COLO829 (cell line): ENCODE measurements at regions not wholly inside any gene's neighbourhood (a gene's known extent, or its start where the extent isn't known, plus 50 kb on each side); places are given as distances from the start of the nearest gene placed in this dataset.
A peak's percentile ranks its signal among the peaks of the same experiment; 100 is the strongest.

ENCODE experiments used
- DNase-seq: peaks from one replicate; pipeline ENCODE4 v3.0.0; 2012; ENCODE audit warnings: low spot score

DNA sequence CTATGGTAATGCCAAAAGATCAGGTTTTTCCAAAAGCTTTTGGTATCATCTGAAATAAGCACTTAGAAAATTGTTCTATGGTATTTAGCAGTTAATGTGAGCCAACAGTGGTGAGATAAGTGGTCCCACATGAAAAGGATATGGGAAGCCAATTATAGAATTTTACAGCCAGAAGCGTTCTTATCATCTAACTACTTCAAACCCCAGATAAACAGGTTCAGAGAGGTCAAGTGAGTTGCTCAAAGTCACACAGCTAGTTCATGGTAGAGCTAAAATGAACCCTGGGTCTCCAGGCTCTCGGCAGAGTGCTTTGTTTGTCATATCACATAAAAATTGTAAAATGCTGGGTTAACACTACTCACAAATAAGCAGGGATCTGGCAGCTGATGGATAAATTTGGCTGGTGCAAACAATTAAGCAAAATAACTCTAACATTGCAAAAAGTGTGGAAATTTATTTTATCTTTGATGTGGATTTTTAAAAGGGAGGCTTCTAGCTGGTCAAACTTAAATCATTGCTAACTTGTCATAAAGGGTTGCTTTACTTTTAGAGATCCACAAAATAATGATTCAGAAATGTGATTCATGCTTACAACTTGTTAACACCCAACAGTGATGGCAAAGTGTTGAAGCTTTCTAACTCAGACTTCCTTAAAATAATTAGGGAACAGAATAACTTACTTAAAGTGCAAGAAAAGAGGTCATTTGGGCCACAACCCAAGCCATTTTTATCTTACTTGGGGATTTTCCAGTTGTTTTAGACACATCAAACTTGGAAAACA is 202.8 kb upstream of the TBC1D5 start:
- no peak for DNase-seq

DNA sequence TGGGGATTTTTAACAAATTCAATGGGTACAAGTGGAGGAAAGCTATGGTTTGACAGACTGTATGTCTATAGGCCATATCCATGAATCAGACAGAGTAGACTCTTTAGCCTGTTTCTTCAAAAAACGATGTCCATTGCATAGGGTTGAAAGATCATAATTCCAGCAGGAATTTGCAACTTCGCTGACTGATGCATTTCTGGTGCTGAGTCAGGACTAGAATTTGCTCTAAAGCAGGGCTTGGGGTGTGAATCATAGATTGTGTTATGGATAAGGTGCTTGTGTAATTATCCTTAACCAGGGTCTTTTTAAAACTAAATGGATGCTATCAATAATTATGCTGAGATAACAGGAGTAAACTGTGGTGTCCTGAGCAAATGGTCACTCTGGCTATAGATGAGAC is 200.4 kb upstream of the TBC1D5 start:
- DNase-seq = no peak

DNA sequence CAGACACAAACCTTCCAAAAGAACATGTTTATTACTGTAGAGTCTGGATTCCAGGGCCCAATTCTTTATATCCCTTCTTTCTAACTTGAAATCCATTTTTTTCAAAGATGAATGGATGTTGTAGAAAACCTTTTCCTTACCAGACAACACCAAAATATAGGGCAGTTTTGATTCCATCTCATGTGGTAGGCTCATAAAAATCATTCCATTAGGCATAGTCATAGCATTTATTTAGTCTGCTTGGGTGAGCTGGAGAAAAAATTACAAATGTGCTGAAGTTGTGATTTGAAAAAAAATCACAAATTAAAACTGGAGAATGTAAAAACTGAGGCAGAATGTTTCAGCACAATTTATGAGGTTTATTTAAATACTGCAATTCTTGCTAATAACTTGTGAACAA is 199.3 kb upstream of the TBC1D5 start:
- no peak for DNase-seq

DNA sequence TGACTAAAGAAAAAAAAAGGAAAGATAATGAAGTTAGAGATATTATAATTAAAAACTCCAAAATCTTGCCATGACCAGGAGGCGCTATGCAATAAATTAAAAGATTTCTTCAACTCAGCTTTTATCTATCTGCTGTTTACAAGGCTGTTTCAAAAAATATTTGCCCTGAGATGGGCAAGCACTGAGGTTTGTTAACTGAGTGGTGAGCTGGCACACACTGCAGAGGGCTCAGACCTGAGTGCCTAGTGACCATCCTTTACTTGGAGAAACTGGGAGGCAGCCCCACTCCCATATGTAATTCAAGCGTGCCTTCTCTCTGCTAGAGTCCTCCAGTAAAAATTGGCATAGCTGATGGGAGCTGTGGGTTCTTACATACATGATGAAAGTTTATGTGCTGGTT is 198.7 kb upstream of the TBC1D5 start:
- DNase-seq = no peak

DNA sequence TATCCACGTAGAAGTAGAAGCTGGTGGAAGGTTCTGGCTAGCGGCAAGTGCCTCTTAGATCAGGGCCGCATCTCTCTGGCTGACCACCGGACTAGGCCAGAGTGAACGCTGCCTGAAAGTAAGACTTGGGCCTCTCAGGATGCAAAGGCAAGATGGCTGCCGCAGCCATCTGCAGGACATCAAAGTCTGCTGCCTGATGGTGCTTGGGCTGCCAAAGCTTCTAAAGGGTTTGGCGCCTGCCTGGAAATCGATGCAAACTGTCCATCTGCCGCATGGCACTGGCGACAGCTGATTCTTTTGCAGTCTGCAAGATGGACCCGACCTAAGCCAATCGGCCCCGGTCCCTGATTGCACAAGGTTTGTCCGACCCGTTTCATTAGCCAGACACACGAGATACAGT is 196.7 kb upstream of the TBC1D5 start:
- no peak for DNase-seq

DNA sequence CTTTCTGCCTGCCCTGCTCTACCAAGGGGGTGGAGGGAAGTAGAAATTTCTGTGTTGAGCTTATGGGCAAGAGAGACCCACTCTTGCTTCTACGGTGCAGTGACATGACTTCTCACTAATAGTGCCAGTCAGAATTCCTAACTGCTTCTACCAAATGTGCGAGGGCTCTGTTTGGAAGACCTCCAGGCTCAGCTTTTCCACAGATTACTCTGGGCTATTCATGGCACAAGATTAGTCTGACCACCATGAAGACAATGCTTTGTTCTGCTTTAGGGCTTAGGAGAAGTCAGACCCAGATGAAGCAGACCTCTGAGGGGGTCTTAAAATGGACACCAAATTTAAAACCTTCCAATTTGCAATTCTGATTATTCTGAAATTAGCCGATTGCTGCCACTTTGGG is 195.9 kb upstream of the TBC1D5 start:
- no peak for DNase-seq

DNA sequence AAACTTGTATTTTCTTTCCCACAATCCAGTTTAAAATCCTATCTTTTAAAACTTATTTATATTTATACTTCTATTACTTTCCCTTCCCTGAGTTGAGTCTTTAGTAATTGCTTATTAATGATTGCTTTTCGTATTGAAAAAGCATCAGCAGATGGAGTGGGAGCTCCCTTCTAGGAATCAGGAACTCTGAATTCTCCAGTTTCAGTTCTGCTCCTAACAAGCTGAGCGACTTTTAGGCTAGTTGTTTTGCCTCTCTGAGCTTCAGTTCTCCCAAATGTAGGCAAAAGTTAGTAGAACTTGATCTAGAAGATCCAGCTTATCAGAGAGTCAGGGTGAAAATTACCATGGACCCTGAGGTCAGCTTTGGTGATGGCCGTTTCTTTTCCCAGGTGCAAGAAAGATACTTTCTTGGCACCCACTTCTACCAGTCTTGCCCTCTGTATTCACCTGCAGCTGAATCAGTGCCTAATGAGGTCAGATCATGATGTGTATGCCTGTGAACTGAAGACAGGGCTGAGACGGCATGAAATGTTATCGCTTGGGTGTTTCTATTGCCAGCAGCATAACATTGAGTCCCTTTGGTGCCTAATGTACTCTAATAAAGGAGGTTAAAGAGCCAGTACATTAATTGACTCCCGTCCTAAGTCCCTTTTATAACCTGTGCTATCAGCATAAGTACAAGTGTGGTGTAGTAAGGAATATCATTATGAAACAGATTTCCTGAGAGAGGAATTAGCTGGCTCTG is 194.5 kb upstream of the TBC1D5 start:
- no peak for DNase-seq

DNA sequence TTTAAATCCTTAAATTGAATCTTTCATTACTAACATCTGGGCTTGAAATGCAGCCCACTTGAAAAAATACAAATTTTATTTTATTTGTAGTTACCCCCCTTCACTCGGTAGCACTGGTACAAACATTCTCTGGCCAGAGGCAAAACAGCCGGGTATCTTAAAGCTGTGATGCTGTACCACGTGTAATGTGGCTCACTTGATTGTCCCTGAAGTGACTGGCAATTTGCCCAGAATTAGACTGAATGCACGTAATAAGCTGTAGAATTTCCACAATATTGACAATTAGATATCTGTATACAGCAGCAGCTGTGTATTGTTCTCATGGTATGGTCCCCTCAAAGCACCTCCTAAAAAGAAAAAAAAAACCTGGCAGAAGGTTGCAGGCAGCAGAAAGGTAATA is 192.8 kb upstream of the TBC1D5 start:
- DNase-seq = no peak

DNA sequence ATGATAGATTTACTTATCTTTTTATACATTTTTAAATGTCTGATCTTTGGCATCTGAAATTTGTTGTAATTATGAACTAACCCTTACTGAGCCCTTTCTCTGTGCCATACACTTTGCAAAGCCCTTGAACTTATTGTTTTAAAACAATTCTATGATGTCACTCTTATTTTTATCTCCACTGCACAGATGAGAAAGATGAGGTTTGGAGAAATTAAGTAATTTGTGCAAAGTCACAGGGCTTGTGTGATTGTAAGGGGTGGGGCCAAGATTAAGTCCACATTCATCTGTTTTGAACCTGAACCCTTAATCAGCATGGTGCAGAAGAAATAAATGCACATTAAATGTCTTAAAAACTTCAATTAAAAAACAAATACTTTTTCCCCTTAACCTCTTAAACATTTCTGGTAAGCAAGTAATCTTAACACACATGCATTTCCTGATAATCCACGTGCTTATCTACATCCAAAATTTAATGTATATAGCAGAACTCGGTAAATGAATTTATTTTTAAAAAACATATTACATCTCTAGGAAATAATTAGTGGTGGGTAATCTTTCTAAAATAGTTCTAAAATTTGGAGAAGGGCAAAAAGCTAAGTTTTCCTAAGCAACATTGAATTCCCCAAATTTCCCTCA is 189.8 kb upstream of the TBC1D5 start:
- DNase-seq = no peak

DNA sequence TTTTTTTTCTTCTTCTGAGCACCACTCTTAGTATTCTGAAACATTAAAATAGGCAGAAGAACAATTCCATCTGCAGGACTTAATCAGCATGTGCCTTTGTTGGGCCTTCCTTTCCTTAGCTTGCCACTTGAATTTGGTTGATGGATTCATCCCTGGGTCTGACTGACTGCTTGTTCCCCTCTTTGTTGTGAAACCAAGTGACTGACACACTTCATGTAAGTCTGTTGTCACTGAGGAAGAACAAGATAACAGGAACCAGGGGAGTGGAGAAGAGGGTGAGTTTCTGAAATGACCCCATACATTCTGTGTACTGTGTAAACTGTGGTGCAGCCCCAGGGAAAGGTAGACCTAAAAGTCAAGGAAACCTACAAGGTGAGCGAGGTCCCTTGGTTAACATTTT is 188.7 kb upstream of the TBC1D5 start:
- no peak for DNase-seq

DNA sequence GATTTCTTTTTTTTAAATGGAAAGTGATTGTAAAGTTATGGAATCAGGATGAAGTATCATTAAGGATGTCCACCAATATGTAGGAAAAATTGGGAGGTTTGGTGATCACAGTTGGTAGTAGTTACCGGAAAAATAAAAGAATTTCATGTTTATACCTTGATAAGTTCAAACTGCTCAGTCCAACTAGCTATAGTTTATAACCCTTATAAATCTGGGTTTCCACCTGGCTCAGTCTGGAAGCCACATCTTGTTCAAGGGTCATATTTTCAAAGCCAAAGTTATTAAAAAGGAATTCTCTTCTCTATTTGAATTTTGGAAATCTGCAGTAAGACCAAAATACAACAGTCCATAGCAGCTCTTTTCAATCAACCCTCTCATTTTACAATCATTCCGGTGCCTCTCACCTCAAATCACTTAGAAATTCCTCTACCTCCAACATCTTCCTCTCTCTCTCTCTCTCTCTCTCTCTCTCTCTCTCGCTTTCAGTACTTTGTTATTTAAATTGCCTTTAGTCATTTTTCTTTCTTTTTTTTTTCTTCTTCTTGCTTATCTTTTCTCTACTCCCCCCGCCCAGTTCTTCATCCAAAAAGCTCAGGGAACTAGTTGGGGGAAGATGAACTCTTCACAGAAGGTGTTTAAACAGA is 186.2 kb upstream of the TBC1D5 start:
- no peak for DNase-seq

DNA sequence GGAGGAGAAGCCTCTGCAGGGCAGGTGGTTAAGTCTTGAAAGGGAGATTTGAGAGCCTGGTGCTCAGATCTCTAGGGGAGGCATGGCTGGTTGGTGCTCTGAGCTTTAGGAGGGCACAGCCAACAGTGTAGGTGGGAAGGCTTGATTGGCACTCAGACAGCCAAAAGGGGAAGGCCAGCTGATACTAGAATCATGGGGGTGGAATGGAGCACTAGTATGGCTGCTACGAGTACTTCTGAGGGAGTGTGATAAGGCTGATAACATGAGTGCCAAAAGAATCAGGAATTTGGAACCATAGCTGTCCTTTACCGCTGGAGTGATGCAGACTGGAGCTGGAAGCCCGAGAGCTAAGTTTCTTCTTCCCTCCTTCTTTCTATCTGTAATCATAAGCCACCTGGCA is 184.6 kb upstream of the TBC1D5 start:
- no peak for DNase-seq

DNA sequence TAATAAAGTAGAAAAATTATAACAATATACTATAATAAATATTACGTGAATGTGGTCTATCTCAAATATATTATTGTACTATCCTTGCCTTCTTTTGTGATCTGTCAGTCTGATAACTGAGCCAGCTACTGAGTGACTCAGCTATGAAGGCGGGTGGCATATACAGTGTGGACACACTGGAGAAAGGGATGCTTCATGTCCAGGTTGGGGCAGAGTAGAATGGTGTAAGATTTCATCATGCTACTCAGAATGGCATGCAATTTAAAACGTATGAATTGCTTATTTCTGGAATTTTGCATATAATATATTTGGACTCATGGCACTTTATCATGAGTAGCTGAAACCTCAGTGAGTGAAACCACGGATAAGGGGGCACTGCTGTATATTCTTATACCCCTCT is 172.9 kb upstream of the TBC1D5 start:
- no peak for DNase-seq

DNA sequence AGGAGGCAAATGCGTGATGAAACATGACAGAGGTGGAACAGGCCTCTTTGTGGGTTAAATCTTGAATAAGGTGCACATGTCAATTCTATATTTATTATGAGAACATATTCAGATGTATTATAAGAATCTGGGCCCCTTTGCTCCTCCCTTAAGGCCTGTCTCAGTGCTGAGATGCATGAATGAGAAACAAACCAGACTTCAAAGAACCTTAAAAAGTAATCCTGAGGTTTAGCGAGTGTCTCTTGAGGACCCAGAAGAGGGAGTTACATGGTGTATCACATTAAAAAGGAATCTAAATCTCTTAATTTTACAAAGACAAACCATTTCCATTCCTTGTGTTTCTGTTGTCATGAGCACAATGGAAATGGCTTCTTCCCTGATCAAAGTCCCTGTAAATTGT is 170.9 kb upstream of the TBC1D5 start:
- no peak for DNase-seq

DNA sequence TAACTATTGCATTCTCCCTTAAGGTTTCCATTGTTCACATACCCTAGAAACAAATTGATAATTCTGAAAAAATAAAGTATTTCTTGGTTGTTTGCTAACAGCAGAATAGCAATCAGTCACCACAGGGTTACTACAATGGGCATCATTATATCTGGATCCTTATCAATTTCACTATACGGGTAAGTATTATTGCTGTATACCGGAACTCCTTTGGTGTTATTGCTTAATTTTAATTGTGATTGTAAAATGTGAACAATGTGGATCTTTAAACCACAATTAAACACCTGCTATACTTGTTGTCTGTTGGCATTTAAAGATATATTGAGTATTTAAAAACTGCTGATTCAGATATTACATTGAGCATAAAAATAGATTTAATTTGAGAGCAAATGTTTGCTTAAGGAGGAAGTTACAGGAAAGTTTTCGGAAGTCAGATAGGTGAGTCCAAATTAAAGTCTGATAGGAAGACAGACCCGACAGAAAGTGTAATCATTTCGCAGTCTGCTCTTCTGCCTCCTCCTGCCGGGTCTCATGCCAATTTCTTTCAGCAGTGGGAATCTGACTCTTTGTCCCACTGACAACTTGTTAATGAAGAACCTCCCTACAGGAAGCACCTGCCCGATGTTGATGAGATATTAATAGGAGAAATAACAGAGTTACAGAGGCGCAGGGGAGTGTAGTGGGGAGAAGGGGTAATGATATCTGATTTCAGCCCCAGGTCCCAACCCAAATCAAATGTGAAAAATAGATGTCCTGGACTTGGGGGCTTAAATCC is 169.7 kb upstream of the TBC1D5 start:
- no peak for DNase-seq

DNA sequence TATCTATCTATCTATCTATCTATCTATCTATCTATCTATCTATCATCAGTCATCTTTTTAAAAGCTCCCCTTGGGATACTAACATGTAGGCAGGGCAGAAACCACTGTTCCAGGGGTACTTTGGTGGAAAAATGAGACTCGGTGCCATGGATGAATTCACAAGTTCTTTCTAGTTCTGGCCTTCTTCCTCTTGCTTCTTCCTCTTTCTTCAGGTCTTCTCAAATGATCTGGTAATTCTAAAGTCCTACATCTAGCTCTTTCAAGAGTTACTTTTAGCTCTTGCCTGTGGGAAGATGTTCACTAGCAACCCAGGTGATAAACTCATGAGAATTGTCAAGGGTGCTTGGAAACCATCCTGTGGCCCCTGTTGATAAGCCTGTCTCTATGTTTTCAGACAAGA is 168.5 kb upstream of the TBC1D5 start:
- DNase-seq = no peak

DNA sequence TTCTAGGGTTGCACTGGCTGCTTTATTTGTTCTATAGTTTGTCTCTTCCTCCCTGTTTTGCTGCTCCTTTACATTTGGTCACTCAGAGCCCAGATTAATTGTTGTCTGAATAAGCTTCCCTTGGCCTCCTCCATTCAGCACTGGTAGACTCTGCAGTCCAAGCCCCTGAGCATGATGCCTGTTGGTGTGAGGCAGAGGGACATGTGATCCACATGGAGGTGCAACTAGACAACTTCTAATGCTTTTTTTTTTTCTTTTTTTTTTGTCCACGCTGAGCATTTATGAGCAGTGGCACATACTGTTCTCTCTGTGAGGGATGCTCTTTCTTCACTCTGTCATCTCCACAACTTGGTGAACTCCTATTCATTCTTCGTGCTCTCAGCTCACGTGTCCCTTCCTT is 167.3 kb upstream of the TBC1D5 start:
- DNase-seq = no peak

DNA sequence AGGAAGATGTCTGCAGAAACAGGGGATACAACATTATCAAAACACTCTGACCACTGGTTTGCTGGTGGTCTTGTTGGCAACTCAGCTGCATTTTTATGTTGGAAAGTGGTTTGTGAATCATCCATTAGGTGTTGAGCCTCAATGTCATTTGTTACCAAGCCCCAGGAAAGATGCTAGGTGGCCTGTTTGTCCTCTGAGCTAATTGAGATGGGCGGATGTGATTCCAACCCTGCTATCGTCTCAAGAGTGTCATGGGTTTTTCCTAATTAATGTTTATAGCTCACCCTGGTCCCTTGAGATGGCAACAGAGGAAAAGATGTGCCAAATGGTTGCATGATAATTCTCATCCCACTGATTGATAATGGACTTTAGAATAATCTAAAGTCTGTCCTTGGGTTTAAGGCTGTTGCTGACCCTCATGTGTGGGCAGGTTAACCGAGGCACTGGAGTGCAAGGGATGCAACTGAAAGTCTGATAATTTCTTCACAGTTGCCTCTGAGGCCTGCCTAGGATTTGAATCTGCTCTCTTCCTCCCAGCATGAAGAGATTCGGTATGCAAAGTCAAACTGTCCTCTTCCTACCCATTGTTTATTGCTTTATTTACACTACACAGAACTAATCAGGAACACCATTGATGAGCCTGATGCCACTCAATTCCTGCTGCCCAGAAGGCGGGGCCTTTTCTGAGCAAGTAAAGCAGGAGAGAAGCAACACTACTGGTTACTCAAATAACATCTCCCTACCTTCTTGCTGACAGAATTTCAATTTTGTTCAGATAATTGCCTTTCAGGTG is 166.2 kb upstream of the TBC1D5 start:
- DNase-seq = no peak

DNA sequence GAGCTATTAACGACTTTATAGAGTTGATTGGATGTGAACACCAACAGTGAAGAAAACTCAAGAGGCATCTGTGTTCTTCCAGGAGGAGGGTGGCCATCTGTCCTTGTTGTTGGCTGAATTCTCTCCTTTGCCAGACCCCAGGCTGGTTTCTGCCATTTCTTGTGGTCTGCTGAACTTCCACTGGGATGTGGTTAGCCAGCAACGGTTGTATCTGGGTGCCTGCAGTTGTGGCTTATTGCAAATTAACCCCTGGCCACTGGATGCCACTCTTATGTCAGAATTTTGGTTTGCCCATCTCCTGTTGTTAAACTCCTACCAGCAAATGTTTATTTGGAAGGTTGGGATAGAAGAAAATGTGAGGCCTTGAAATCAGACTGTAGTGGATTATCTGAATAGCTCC is 163.6 kb upstream of the TBC1D5 start:
- DNase-seq = no peak

DNA sequence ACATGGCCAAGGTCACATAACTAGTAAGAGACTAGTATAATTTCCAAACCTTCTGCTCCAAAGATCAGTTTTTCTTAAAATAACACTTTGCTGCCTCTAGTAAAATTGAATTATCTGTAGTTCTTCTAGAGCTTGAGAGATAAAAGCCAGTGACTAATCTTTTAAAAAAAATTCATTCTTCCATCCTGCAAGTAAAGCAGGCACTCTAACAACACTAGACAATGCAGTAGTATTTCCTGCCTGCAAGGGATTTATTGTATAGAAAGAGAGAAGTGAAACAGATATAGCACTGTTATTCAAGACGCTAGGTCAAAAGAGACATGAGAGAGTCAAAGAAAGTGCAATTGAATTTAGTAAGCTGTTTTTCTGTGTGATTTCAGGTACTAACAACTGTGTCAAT is 159.5 kb upstream of the TBC1D5 start:
- peak; percentile 74 for DNase-seq

DNA sequence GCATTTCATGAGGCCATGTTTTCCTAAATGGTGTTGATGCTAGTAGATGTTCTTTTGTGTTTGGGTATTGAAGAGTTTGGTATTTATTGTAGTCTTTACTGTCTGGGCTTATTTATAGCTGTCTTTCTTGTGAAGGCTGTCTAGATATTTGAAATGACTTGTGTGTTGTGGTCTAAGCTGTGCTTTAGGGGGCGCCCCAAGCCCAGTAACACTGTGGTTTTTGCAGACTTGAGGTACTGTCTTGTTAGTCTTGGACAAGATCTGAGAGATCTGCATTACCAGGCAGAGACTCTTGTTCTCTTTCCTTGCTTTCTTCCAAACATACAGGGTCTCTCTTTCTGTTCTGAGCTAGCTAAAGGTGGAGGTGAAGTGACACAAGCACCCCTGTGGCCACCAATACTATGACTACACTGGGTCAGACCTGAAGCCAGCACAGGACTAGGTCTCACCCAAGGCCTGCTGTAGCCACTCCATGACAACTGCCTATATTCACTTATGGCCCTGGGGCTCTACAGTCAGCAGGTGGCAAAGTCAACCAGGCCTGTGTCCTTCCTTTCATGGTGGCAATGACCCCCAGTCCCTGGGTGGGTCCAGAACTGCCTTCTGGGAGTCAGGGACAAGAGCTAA is 152.1 kb upstream of the TBC1D5 start:
- no peak for DNase-seq
